ENCODE measurements at regions not wholly inside any gene's neighbourhood (a gene's known extent, or its start where the extent isn't known, plus 50 kb on each side); places are given as distances from the start of the nearest gene placed in this dataset.

GRCh38 chr2:160565099-160565845 lies 71.7 kb upstream of the RBMS1 start:
- 80 to 82% methylated on average over 3 of the region's 3 CpGs for WGBS, 2 donors
- peaks cover 0 to 1% (median 0%) of the 10 kb centered on the region in 4 donors for H3K9me3 ChIP-seq (ENCODE audit: control insufficient read depth in 4 of 4, insufficient read depth in 3 of 4, low read length in 3 of 4)
- H3K4me3 ChIP-seq: no peak overlapping the region
- no peak overlapping the region for H3K27ac ChIP-seq (ENCODE audit: low read depth in 1 of 2, low read length in 1 of 2)
- DNase-seq (no peak), ATAC-seq (ENCODE audit: insufficient read depth, low FRiP score) (no peak)
- no peak overlapping the region for H3K9ac ChIP-seq (ENCODE audit: insufficient read depth in 1 of 2, low read length in 2 of 2)
- no peaks in the 10 kb centered on the region for H3K36me3 ChIP-seq (ENCODE audit: control insufficient read depth in 4 of 4, insufficient read depth in 4 of 4, low read length in 4 of 4)
- peaks cover 0 to 6% (median 0%) of the 10 kb centered on the region in 5 donors for H3K4me1 ChIP-seq (ENCODE audit: control insufficient read depth in 5 of 5, insufficient read depth in 5 of 5, low read length in 5 of 5)
- no peaks in the 10 kb centered on the region for H3K27me3 ChIP-seq (ENCODE audit: control insufficient read depth in 3 of 3, insufficient read depth in 3 of 3, low read length in 2 of 3)
- no peak for TF ChIP-seq CTCF (IDR thresholded peaks at IDR 0.05; ENCODE audit: control extremely low read depth, extremely low read depth)

- Histone ChIP-seq H3K27ac (ENCODE audit: low read depth in 1 of 2, low read length in 1 of 2) (no peak overlapping the region), H3K9ac (ENCODE audit: insufficient read depth in 1 of 2, low read length in 2 of 2) (no peak overlapping the region), H3K9me3 (ENCODE audit: control insufficient read depth in 4 of 4, insufficient read depth in 3 of 4, low read length in 3 of 4) (peaks cover 0 to 1% (median 0%) of the 10 kb centered on the region in 4 donors), H3K36me3 (ENCODE audit: control insufficient read depth in 4 of 4, insufficient read depth in 4 of 4, low read length in 4 of 4) (no peaks in the 10 kb centered on the region), H3K4me1 (ENCODE audit: control insufficient read depth in 5 of 5, insufficient read depth in 5 of 5, low read length in 5 of 5) (peaks cover 0 to 6% (median 0%) of the 10 kb centered on the region in 5 donors), H3K4me3 (no peak overlapping the region), H3K27me3 (ENCODE audit: control insufficient read depth in 3 of 3, insufficient read depth in 3 of 3, low read length in 2 of 3) (no peaks in the 10 kb centered on the region)
- TF ChIP-seq CTCF (IDR thresholded peaks at IDR 0.05; ENCODE audit: control extremely low read depth, extremely low read depth): no peak
- DNase-seq: peak in 1 of 3 donors; percentile 64
- ATAC-seq (ENCODE audit: insufficient read depth, low FRiP score): no peak
Measured at GRCh38 chr2:160566717-160567116, 73.1 kb upstream of the RBMS1 start.

- DNase-seq (no peak), ATAC-seq (ENCODE audit: insufficient read depth, low FRiP score) (no peak)
- Histone ChIP-seq H3K36me3 (ENCODE audit: control insufficient read depth in 4 of 4, insufficient read depth in 4 of 4, low read length in 4 of 4) (no peaks in the 10 kb centered on the region), H3K9ac (ENCODE audit: insufficient read depth in 1 of 2, low read length in 2 of 2) (no peak overlapping the region), H3K9me3 (ENCODE audit: control insufficient read depth in 4 of 4, insufficient read depth in 3 of 4, low read length in 3 of 4) (peaks cover 0 to 5% (median 2%) of the 10 kb centered on the region in 4 donors), H3K27me3 (ENCODE audit: control insufficient read depth in 3 of 3, insufficient read depth in 3 of 3, low read length in 2 of 3) (no peaks in the 10 kb centered on the region), H3K4me1 (ENCODE audit: control insufficient read depth in 5 of 5, insufficient read depth in 5 of 5, low read length in 5 of 5) (peaks cover 0 to 5% (median 0%) of the 10 kb centered on the region in 5 donors), H3K27ac (ENCODE audit: low read depth in 1 of 2, low read length in 1 of 2) (no peak overlapping the region), H3K4me3 (no peak overlapping the region)
- 90 to 93% methylated on average over 3 of the region's 3 CpGs for WGBS, 2 donors
- TF ChIP-seq CTCF (IDR thresholded peaks at IDR 0.05; ENCODE audit: control extremely low read depth, extremely low read depth): no peak
Measured at GRCh38 chr2:160568856-160569255, 75.2 kb upstream of the RBMS1 start.
